ENCODE measurements at regions not wholly inside any gene's neighbourhood (a gene's known extent, or its start where the extent isn't known, plus 50 kb on each side); places are given as distances from the start of the nearest gene placed in this dataset.

GRCh38 chr11:25183411-25183810 is 686.6 kb downstream of the LUZP2 start (continued):
- TF ChIP-seq CTCF (IDR thresholded peaks at IDR 0.05), result no peak
- no peak for TF ChIP-seq IRF3 (IDR thresholded peaks at IDR 0.05; ENCODE audit: low read depth, low read length)
- TF ChIP-seq RAD21 (IDR thresholded peaks at IDR 0.05; ENCODE audit: low read length), result peak; percentile 7; the same call in 1 of the 2 replicates
- TF ChIP-seq CHD2 (IDR thresholded peaks at IDR 0.05; ENCODE audit: low read length, partially characterized antibody), result peak; percentile 27
- no peak for TF ChIP-seq RFX5 (IDR thresholded peaks at IDR 0.05; ENCODE audit: low read length)
- no peak for TF ChIP-seq MEF2A (IDR thresholded peaks at IDR 0.05; ENCODE audit: borderline replicate concordance, low read depth)
- TF ChIP-seq GATA2 (CRISPR knock-in tag; IDR thresholded peaks at IDR 0.05), result no peak
- TF ChIP-seq GABPA (IDR thresholded peaks at IDR 0.05; ENCODE audit: low read depth), result no peak
- TF ChIP-seq TEAD4 (IDR thresholded peaks at IDR 0.05; ENCODE audit: borderline replicate concordance, insufficient read depth), result no peak

- no peak overlapping the region for H3K27ac ChIP-seq (ENCODE audit: low read depth in 2 of 2, low read length in 1 of 2)
- no peaks in the 10 kb centered on the region for H4K20me1 ChIP-seq (ENCODE audit: insufficient read depth)
- H3K9me3 ChIP-seq, result no peaks in the 10 kb centered on the region
- no peak for DNase-seq
- no peaks in the 10 kb centered on the region for H3K79me2 ChIP-seq (ENCODE audit: insufficient read depth)
- no peaks in the 10 kb centered on the region for H3F3A ChIP-seq (replicated peaks; ENCODE audit: insufficient read depth)
- ChIA-PET POLR2A (no interaction called here), CTCF (no interaction called here)
- no peaks in the 10 kb centered on the region; the same call in 1 of the 2 replicates for H3K9me2 ChIP-seq
- TF ChIP-seq GABPA (IDR thresholded peaks at IDR 0.05; ENCODE audit: low read depth) (no peak), RAD21 (IDR thresholded peaks at IDR 0.05; ENCODE audit: low read length) (no peak), REST (IDR thresholded peaks at IDR 0.05; ENCODE audit: low read depth, low read length) (no peak), CHD2 (IDR thresholded peaks at IDR 0.05; ENCODE audit: low read length, partially characterized antibody) (no peak), ZBTB33 (IDR thresholded peaks at IDR 0.05; ENCODE audit: borderline replicate concordance, low read depth) (no peak)
- H3K4me3 ChIP-seq (ENCODE audit: low read depth in 2 of 2, low read length in 1 of 2), result no peak overlapping the region
- no peaks in the 10 kb centered on the region for H3K36me3 ChIP-seq (replicated peaks in 1 of 2; ENCODE audit: control insufficient read depth in 1 of 2, insufficient read depth in 2 of 2, low read length in 1 of 2)
- 59% methylated on average over 3 of the region's 3 CpGs for WGBS (ENCODE audit: low lambda C conversion rate)
- H3K4me2 ChIP-seq, result no peak overlapping the region
- H3K27me3 ChIP-seq (ENCODE audit: insufficient read depth), result no peaks in the 10 kb centered on the region
- H2AFZ ChIP-seq (ENCODE audit: low read depth), result no peak overlapping the region
- H3K9ac ChIP-seq, result no peak overlapping the region
- H3K4me1 ChIP-seq (ENCODE audit: control insufficient read depth in 1 of 2, insufficient read depth in 2 of 2, low read depth in 1 of 2, low read length in 1 of 2), result no peaks in the 10 kb centered on the region
These were observed 700.7 kb downstream of the LUZP2 start for GRCh38 chr11:25197515-25197914.

Data from SK-N-SH (cell line).